ENCODE measurements at regions not wholly inside any gene's neighbourhood (a gene's known extent, or its start where the extent isn't known, plus 50 kb on each side); places are given as distances from the start of the nearest gene placed in this dataset.

- Histone ChIP-seq H3K4me1 (ENCODE audit: control insufficient read depth, insufficient read depth, low read depth, low read length) (no peaks in the 10 kb centered on the region), H3K79me1 (replicated peaks; ENCODE audit: low read length, poor library complexity, severe bottlenecking) (no peaks in the 10 kb centered on the region), H3K14ac (ENCODE audit: low read length in 2 of 2) (no peak overlapping the region), H3K4me2 (ENCODE audit: low read length, poor library complexity, severe bottlenecking) (no peak overlapping the region), H3K18ac (ENCODE audit: low read depth in 1 of 2, low read length in 2 of 2) (no peak overlapping the region), H2BK15ac (ENCODE audit: low read depth, poor library complexity, severe bottlenecking) (no peak overlapping the region), H2BK120ac (ENCODE audit: low read depth, low read length) (no peak overlapping the region), H2AK5ac (ENCODE audit: low read length, severe bottlenecking) (no peak overlapping the region), H3K4ac (ENCODE audit: low read depth in 1 of 2, low read length in 2 of 2) (no peak overlapping the region), H2BK5ac (ENCODE audit: low read depth, low read length, poor library complexity, severe bottlenecking) (no peak overlapping the region), H3K23ac (ENCODE audit: low read length in 2 of 2) (no peak overlapping the region), H3K9me3 (ENCODE audit: control insufficient read depth, low read length) (peaks cover 22% of the 10 kb centered on the region), H3K36me3 (ENCODE audit: control insufficient read depth in 1 of 2, insufficient read depth in 2 of 2, low read depth in 1 of 2, low read length in 2 of 2) (no peaks in the 10 kb centered on the region), H3K9ac (ENCODE audit: low read length) (no peak overlapping the region), H3K4me3 (ENCODE audit: insufficient read depth in 1 of 2, low read depth in 1 of 2, low read length in 2 of 2) (no peak overlapping the region), H2BK12ac (ENCODE audit: low read length in 2 of 2) (no peak overlapping the region), H2AFZ (ENCODE audit: low read depth, low read length) (no peak overlapping the region), H4K91ac (ENCODE audit: low read length) (no peak overlapping the region), H3K27ac (ENCODE audit: low read length, poor library complexity, severe bottlenecking) (no peak overlapping the region), H3K27me3 (ENCODE audit: control insufficient read depth in 1 of 2, insufficient read depth in 1 of 2, low read length in 2 of 2) (no peaks in the 10 kb centered on the region), H4K8ac (ENCODE audit: low read length) (no peak overlapping the region)
- WGBS = no CpG with 5 or more reads among the region's 3 CpGs
- DNase-seq = no peak
Measured at GRCh38 chr18:72948439-72948838, 80.7 kb upstream of the NETO1 start.

GRCh38 chr18:72942766-72943165 is 75.0 kb upstream of the NETO1 start:
- Histone ChIP-seq H4K8ac (ENCODE audit: low read length) (no peak overlapping the region), H3K27me3 (ENCODE audit: control insufficient read depth in 1 of 2, insufficient read depth in 1 of 2, low read length in 2 of 2) (no peaks in the 10 kb centered on the region), H3K9ac (ENCODE audit: low read length) (no peak overlapping the region), H3K9me3 (ENCODE audit: control insufficient read depth, low read length) (peaks cover 14% of the 10 kb centered on the region), H3K4ac (ENCODE audit: low read depth in 1 of 2, low read length in 2 of 2) (no peak overlapping the region), H2BK120ac (ENCODE audit: low read depth, low read length) (no peak overlapping the region), H2BK12ac (ENCODE audit: low read length in 2 of 2) (no peak overlapping the region), H2BK15ac (ENCODE audit: low read depth, poor library complexity, severe bottlenecking) (no peak overlapping the region), H3K4me2 (ENCODE audit: low read length, poor library complexity, severe bottlenecking) (no peak overlapping the region), H3K36me3 (ENCODE audit: control insufficient read depth in 1 of 2, insufficient read depth in 2 of 2, low read depth in 1 of 2, low read length in 2 of 2) (no peaks in the 10 kb centered on the region), H2AFZ (ENCODE audit: low read depth, low read length) (no peak overlapping the region), H3K14ac (ENCODE audit: low read length in 2 of 2) (no peak overlapping the region), H2BK5ac (ENCODE audit: low read depth, low read length, poor library complexity, severe bottlenecking) (no peak overlapping the region), H3K79me1 (replicated peaks; ENCODE audit: low read length, poor library complexity, severe bottlenecking) (no peaks in the 10 kb centered on the region), H3K23ac (ENCODE audit: low read length in 2 of 2) (no peak overlapping the region), H3K4me3 (ENCODE audit: insufficient read depth in 1 of 2, low read depth in 1 of 2, low read length in 2 of 2) (no peak overlapping the region), H3K4me1 (ENCODE audit: control insufficient read depth, insufficient read depth, low read depth, low read length) (no peaks in the 10 kb centered on the region), H3K27ac (ENCODE audit: low read length, poor library complexity, severe bottlenecking) (no peak overlapping the region), H2AK5ac (ENCODE audit: low read length, severe bottlenecking) (no peak overlapping the region), H4K91ac (ENCODE audit: low read length) (no peak overlapping the region), H3K18ac (ENCODE audit: low read depth in 1 of 2, low read length in 2 of 2) (no peak overlapping the region)
- no CpG with 5 or more reads among the region's 2 CpGs for WGBS
- no peak for DNase-seq

- H3K23ac ChIP-seq (ENCODE audit: low read length in 2 of 2) = no peak overlapping the region
- no peak overlapping the region for H4K91ac ChIP-seq (ENCODE audit: low read length)
- no peak overlapping the region for H3K14ac ChIP-seq (ENCODE audit: low read length in 2 of 2)
- no peak overlapping the region for H3K9ac ChIP-seq (ENCODE audit: low read length)
- no peaks in the 10 kb centered on the region for H3K79me1 ChIP-seq (replicated peaks; ENCODE audit: low read length, poor library complexity, severe bottlenecking)
- H2AK5ac ChIP-seq (ENCODE audit: low read length, severe bottlenecking) = no peak overlapping the region
- peaks cover 10% of the 10 kb centered on the region for H3K9me3 ChIP-seq (ENCODE audit: control insufficient read depth, low read length)
- no peak overlapping the region for H2BK15ac ChIP-seq (ENCODE audit: low read depth, poor library complexity, severe bottlenecking)
- H4K8ac ChIP-seq (ENCODE audit: low read length) = no peak overlapping the region
- H3K4me3 ChIP-seq (ENCODE audit: insufficient read depth in 1 of 2, low read depth in 1 of 2, low read length in 2 of 2) = no peak overlapping the region
- no peak overlapping the region for H3K4ac ChIP-seq (ENCODE audit: low read depth in 1 of 2, low read length in 2 of 2)
- no peaks in the 10 kb centered on the region for H3K27me3 ChIP-seq (ENCODE audit: control insufficient read depth in 1 of 2, insufficient read depth in 1 of 2, low read length in 2 of 2)
- no peak overlapping the region for H2BK120ac ChIP-seq (ENCODE audit: low read depth, low read length)
- no peak overlapping the region for H3K4me2 ChIP-seq (ENCODE audit: low read length, poor library complexity, severe bottlenecking)
- H2BK12ac ChIP-seq (ENCODE audit: low read length in 2 of 2) = no peak overlapping the region
- no peaks in the 10 kb centered on the region for H3K4me1 ChIP-seq (ENCODE audit: control insufficient read depth, insufficient read depth, low read depth, low read length)
- 87% methylated on average over 4 of the region's 4 CpGs for WGBS
- no peak overlapping the region for H2BK5ac ChIP-seq (ENCODE audit: low read depth, low read length, poor library complexity, severe bottlenecking)
- no peak overlapping the region for H2AFZ ChIP-seq (ENCODE audit: low read depth, low read length)
- H3K27ac ChIP-seq (ENCODE audit: low read length, poor library complexity, severe bottlenecking) = no peak overlapping the region
- no peaks in the 10 kb centered on the region for H3K36me3 ChIP-seq (ENCODE audit: control insufficient read depth in 1 of 2, insufficient read depth in 2 of 2, low read depth in 1 of 2, low read length in 2 of 2)
- no peak for DNase-seq
- H3K18ac ChIP-seq (ENCODE audit: low read depth in 1 of 2, low read length in 2 of 2) = no peak overlapping the region
Measured at GRCh38 chr18:72940986-72941385, 73.2 kb upstream of the NETO1 start.

- Histone ChIP-seq H4K8ac (ENCODE audit: low read length) (no peak overlapping the region), H3K27me3 (ENCODE audit: control insufficient read depth in 1 of 2, insufficient read depth in 1 of 2, low read length in 2 of 2) (no peaks in the 10 kb centered on the region), H3K4me3 (ENCODE audit: insufficient read depth in 1 of 2, low read depth in 1 of 2, low read length in 2 of 2) (no peak overlapping the region), H4K91ac (ENCODE audit: low read length) (no peak overlapping the region), H3K36me3 (ENCODE audit: control insufficient read depth in 1 of 2, insufficient read depth in 2 of 2, low read depth in 1 of 2, low read length in 2 of 2) (no peaks in the 10 kb centered on the region), H2AK5ac (ENCODE audit: low read length, severe bottlenecking) (no peak overlapping the region), H3K14ac (ENCODE audit: low read length in 2 of 2) (no peak overlapping the region), H3K23ac (ENCODE audit: low read length in 2 of 2) (no peak overlapping the region), H3K27ac (ENCODE audit: low read length, poor library complexity, severe bottlenecking) (no peak overlapping the region), H2BK12ac (ENCODE audit: low read length in 2 of 2) (no peak overlapping the region), H3K4ac (ENCODE audit: low read depth in 1 of 2, low read length in 2 of 2) (no peak overlapping the region), H2AFZ (ENCODE audit: low read depth, low read length) (no peak overlapping the region), H3K79me1 (replicated peaks; ENCODE audit: low read length, poor library complexity, severe bottlenecking) (no peaks in the 10 kb centered on the region), H3K9me3 (ENCODE audit: control insufficient read depth, low read length) (peaks cover 7% of the 10 kb centered on the region), H3K9ac (ENCODE audit: low read length) (no peak overlapping the region), H3K4me2 (ENCODE audit: low read length, poor library complexity, severe bottlenecking) (no peak overlapping the region), H2BK5ac (ENCODE audit: low read depth, low read length, poor library complexity, severe bottlenecking) (no peak overlapping the region), H2BK120ac (ENCODE audit: low read depth, low read length) (no peak overlapping the region), H3K4me1 (ENCODE audit: control insufficient read depth, insufficient read depth, low read depth, low read length) (no peaks in the 10 kb centered on the region), H2BK15ac (ENCODE audit: low read depth, poor library complexity, severe bottlenecking) (no peak overlapping the region), H3K18ac (ENCODE audit: low read depth in 1 of 2, low read length in 2 of 2) (no peak overlapping the region)
- no peak for DNase-seq
- 80% methylated on average over 3 of the region's 3 CpGs for WGBS
Measured at GRCh38 chr18:72940509-72940908, 72.7 kb upstream of the NETO1 start.
